IMR-90 (cell line): ENCODE measurements at regions not wholly inside any gene's neighbourhood (a gene's known extent, or its start where the extent isn't known, plus 50 kb on each side); places are given as distances from the start of the nearest gene placed in this dataset.

Experiments
- BHLHE40 ChIP-seq: fragments of 150-350 bp; IDR thresholded peaks from 2 replicates; pipeline ENCODE4 v1.6.1; 2016; ENCODE audit warnings: mild to moderate bottlenecking, low read depth, low read length
- CEBPB ChIP-seq: IDR thresholded peaks from 2 replicates; pipeline ENCODE4 v1.6.1; 2012; ENCODE audit warnings: low read depth, low read length, improper control_type of control experiment
- CHD1 ChIP-seq: IDR thresholded peaks from 2 replicates; pipeline ENCODE4 v1.6.1; 2012; ENCODE audit warnings: low read depth, low read length, improper control_type of control experiment
- CTCF ChIP-seq: conservative IDR thresholded peaks from 2 replicates; pipeline ENCODE4 v1.5.1; 2012; ENCODE audit warnings: mild to moderate bottlenecking, low read depth, low read length, improper control_type of control experiment
- ELK1 ChIP-seq: fragments of 150-350 bp; IDR thresholded peaks from 2 replicates; pipeline ENCODE4 v1.6.1; 2016; ENCODE audit warnings: low read depth, mild to moderate bottlenecking, low read length, moderate library complexity, borderline replicate concordance
- POLR2A ChIP-seq: IDR thresholded peaks from 2 replicates; pipeline ENCODE4 v1.6.1; 2012; ENCODE audit warnings: mild to moderate bottlenecking, low read depth, low read length
- RAD21 ChIP-seq: IDR thresholded peaks from 2 replicates; pipeline ENCODE4 v1.6.1; 2012; ENCODE audit warnings: low read length, improper control_type of control experiment
- RCOR1 ChIP-seq: IDR thresholded peaks from 2 replicates; pipeline ENCODE4 v1.6.1; 2012; ENCODE audit warnings: mild to moderate bottlenecking, low read length, improper control_type of control experiment; ENCODE audit not compliant: insufficient replicate concordance
- RFX5 ChIP-seq: IDR thresholded peaks from 2 replicates; pipeline ENCODE4 v1.8.0; 2012; ENCODE audit warnings: low read depth, mild to moderate bottlenecking, low read length, moderate library complexity
- SMC3 ChIP-seq: fragments of 150-350 bp; IDR thresholded peaks from 2 replicates; pipeline ENCODE4 v1.6.1; 2016; ENCODE audit warnings: low read depth, mild to moderate bottlenecking, antibody characterized with exemption, low read length, moderate library complexity
- USF2 ChIP-seq: fragments of 150-350 bp; IDR thresholded peaks from 2 replicates; pipeline ENCODE4 v1.6.1; 2017; ENCODE audit warnings: mild to moderate bottlenecking, antibody characterized with exemption, low read length, low read depth

- peak; percentile 35 for TF ChIP-seq CTCF
- TF ChIP-seq CHD1: no peak
- no peak for TF ChIP-seq POLR2A
- TF ChIP-seq BHLHE40: no peak
- TF ChIP-seq RFX5: no peak
- no peak for TF ChIP-seq CEBPB
- TF ChIP-seq USF2: no peak
- peak; percentile 52 for TF ChIP-seq RAD21
- TF ChIP-seq ELK1: no peak
- no peak for TF ChIP-seq RCOR1
- peak; percentile 26; the same call in 1 of the 2 replicates for TF ChIP-seq SMC3
These were observed 301.5 kb upstream of the ATP2B1 start for GRCh38 chr12:90010089-90010488.
